ENCODE measurements at regions not wholly inside any gene's neighbourhood (a gene's known extent, or its start where the extent isn't known, plus 50 kb on each side); places are given as distances from the start of the nearest gene placed in this dataset.

- H3K4me3 ChIP-seq (replicated peaks; ENCODE audit: insufficient read depth, low read length) = no peak overlapping the region
- TF ChIP-seq GABPA (IDR thresholded peaks at IDR 0.05; ENCODE audit: low read depth) (no peak), REST (IDR thresholded peaks at IDR 0.05; ENCODE audit: insufficient replicate concordance, low read depth) (no peak), POLR2AphosphoS5 (IDR thresholded peaks at IDR 0.05; ENCODE audit: low read depth) (no peak), CTCF (IDR thresholded peaks at IDR 0.05; ENCODE audit: insufficient read depth, low read length) (no peak), SPI1 (IDR thresholded peaks at IDR 0.05; ENCODE audit: borderline replicate concordance, low read depth) (no peak)
- no peak for DNase-seq (ENCODE audit: low read depth in 1 of 2, low spot score in 1 of 2)
- no peak overlapping the region for H3K27ac ChIP-seq (replicated peaks)
- no peaks in the 10 kb centered on the region for H3K27me3 ChIP-seq (ENCODE audit: insufficient read depth, poor library complexity, severe bottlenecking)
These were observed 111.0 kb downstream of the TRIB2 start for GRCh38 chr2:12827721-12828120.

- TF ChIP-seq POLR2AphosphoS5 (IDR thresholded peaks at IDR 0.05; ENCODE audit: low read depth) (no peak), GABPA (IDR thresholded peaks at IDR 0.05; ENCODE audit: low read depth) (no peak), REST (IDR thresholded peaks at IDR 0.05; ENCODE audit: insufficient replicate concordance, low read depth) (no peak), CTCF (IDR thresholded peaks at IDR 0.05; ENCODE audit: insufficient read depth, low read length) (no peak), SPI1 (IDR thresholded peaks at IDR 0.05; ENCODE audit: borderline replicate concordance, low read depth) (no peak)
- no peak for DNase-seq (ENCODE audit: low read depth in 1 of 2, low spot score in 1 of 2)
- no peak overlapping the region for H3K27ac ChIP-seq (replicated peaks)
- H3K27me3 ChIP-seq (ENCODE audit: insufficient read depth, poor library complexity, severe bottlenecking) = no peaks in the 10 kb centered on the region
- no peak overlapping the region for H3K4me3 ChIP-seq (replicated peaks; ENCODE audit: insufficient read depth, low read length)
These were observed 112.2 kb downstream of the TRIB2 start for GRCh38 chr2:12828980-12829379.

- no peak for DNase-seq (ENCODE audit: low read depth in 1 of 2, low spot score in 1 of 2)
- TF ChIP-seq REST (IDR thresholded peaks at IDR 0.05; ENCODE audit: insufficient replicate concordance, low read depth) (no peak), GABPA (IDR thresholded peaks at IDR 0.05; ENCODE audit: low read depth) (no peak), SPI1 (IDR thresholded peaks at IDR 0.05; ENCODE audit: borderline replicate concordance, low read depth) (no peak), CTCF (IDR thresholded peaks at IDR 0.05; ENCODE audit: insufficient read depth, low read length) (no peak)
- no peak overlapping the region for H3K27ac ChIP-seq (replicated peaks)
- H3K4me3 ChIP-seq (replicated peaks; ENCODE audit: insufficient read depth, low read length) = no peak overlapping the region
- no peaks in the 10 kb centered on the region for H3K27me3 ChIP-seq (ENCODE audit: insufficient read depth, poor library complexity, severe bottlenecking)
These were observed 114.3 kb downstream of the TRIB2 start for GRCh38 chr2:12831016-12831415.
